Calu3 (cell line): ENCODE measurements at regions not wholly inside any gene's neighbourhood (a gene's known extent, or its start where the extent isn't known, plus 50 kb on each side); places are given as distances from the start of the nearest gene placed in this dataset.
"Not testable (repeated sequence)": the region's sequence is repeated elsewhere in the genome, so short reads cannot be mapped to it uniquely, and the experiment has no call there.

ENCODE experiments used
- BruUV-seq: library from RNA; stranded (reverse); fragments of 400-500 nt; replicated peaks from 2 replicates; lab custom pipeline; 2021; lab: Mats Ljungman, UMichigan
- CTCF ChIA-PET: fragments of 300-600 bp; sonication (Branson Sonifier 250); formaldehyde crosslinking; loops from one replicate; lab custom pipeline; 2022; ENCODE audit warnings: antibody characterized with exemption; lab: Charles Lee
- DNase-seq: peaks from one replicate; pipeline ENCODE4 v3.0.0; 2022
- H3K27ac Mint-ChIP-seq: one replicate; pipeline ENCODE4 v1.8.0; 2022; ENCODE audit warnings: mixed read lengths; ENCODE audit not compliant: unreplicated experiment
- H3K27me3 Mint-ChIP-seq: one replicate; pipeline ENCODE4 v1.8.0; 2022; ENCODE audit warnings: mixed read lengths; ENCODE audit not compliant: unreplicated experiment
- H3K36me3 Mint-ChIP-seq: one replicate; pipeline ENCODE4 v1.8.0; 2022; ENCODE audit warnings: mild to moderate bottlenecking, moderate library complexity, mixed read lengths; ENCODE audit not compliant: insufficient read depth, unreplicated experiment
- H3K4me1 Mint-ChIP-seq: one replicate; pipeline ENCODE4 v1.8.0; 2022; ENCODE audit warnings: mild to moderate bottlenecking, low read depth, mixed read lengths; ENCODE audit not compliant: unreplicated experiment
- H3K4me3 Mint-ChIP-seq: one replicate; pipeline ENCODE4 v1.8.0; 2022; ENCODE audit warnings: mild to moderate bottlenecking, low read depth, moderate library complexity, mixed read lengths; ENCODE audit not compliant: unreplicated experiment
- H3K9me3 Mint-ChIP-seq: one replicate; pipeline ENCODE4 v1.8.0; 2022; ENCODE audit warnings: low read depth, mixed read lengths; ENCODE audit not compliant: unreplicated experiment
- CTCF ChIP-seq: fragments of 200-600 bp; IDR thresholded peaks from one replicate; pipeline ENCODE4 v1.8.0; 2022; ENCODE audit warnings: antibody characterized with exemption; ENCODE audit not compliant: unreplicated experiment
- intact Hi-C: fragments of 100-400 bp; cut with micrococcal nuclease; formaldehyde crosslinking; loops from one replicate; pipeline ENCODE4 v1.10.0; 2022; ENCODE audit not compliant: unreplicated experiment

DNA sequence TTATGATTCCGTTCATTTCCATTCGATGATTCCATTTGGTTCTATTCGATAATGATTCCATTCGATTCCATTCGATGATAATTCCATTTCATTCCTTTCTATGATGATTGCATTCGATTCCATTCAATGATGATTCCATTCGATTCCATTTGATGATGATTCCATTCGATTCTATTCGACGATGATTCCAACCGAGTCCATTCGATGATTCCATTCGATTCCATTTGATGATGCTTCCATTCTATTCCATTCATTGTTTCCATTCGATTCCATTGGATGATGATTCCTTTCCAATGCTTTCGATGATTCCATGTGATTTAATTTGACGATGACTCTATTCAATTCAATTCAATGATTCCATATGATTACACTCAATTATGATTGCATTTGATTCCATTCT is 1093.5 kb downstream of the RPIA start:
- TF ChIP-seq CTCF, result no peak
- Mint-ChIP-seq H3K36me3 (peaks cover 5% of the 10 kb centered on the region), H3K27ac (no peak overlapping the region), H3K9me3 (peaks cover 55% of the 10 kb centered on the region), H3K4me3 (no peak overlapping the region), H3K27me3 (no peaks in the 10 kb centered on the region), H3K4me1 (no peaks in the 10 kb centered on the region)
- intact Hi-C loops, result no loop called here
- BruUV-seq, result no TSS peak
- DNase-seq, result no peak
- CTCF ChIA-PET, result no interaction called here

DNA sequence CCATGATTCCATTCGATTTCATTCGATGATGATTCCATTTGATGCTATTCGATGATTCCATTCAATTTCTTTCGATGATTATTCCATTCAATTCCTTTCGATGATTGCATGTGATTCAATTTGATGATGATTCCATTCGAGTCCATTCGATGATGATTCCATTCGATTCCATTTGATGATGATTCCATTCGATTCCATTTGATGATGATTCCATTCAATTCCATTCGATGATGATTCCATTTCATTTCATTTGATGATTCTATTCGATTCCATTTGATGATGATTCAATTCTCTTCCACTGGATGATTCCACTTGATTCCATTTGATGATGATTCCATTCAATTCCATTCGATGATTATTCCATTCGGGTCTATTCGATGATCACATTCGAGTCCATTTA is 1094.1 kb downstream of the RPIA start:
- H3K27me3 Mint-ChIP-seq, H3K27ac Mint-ChIP-seq, H3K4me3 Mint-ChIP-seq, H3K4me1 Mint-ChIP-seq, CTCF ChIA-PET, H3K36me3 Mint-ChIP-seq, intact Hi-C loops, DNase-seq, BruUV-seq: not testable (repeated sequence)
- H3K9me3 Mint-ChIP-seq, result peaks cover 49% of the 10 kb centered on the region

DNA sequence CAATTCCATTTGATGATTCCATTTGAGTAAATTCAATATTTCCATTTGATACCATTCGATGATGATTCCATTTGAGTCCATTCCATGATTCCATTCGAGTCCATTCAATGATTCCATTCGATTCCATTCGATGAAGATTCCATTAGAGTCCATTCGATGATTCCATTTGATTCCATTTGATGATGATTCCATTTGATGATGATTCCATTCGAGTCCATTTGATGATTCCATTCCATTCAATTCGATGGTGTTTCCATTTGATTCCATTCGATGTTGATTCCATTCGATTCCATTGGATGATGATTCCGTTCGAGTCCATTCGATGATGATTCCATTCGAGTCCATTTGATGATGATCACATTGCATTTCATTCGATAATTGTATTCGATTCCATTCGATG is 1095.2 kb downstream of the RPIA start:
- intact Hi-C loops, DNase-seq, BruUV-seq, H3K4me1 Mint-ChIP-seq, CTCF ChIA-PET, H3K4me3 Mint-ChIP-seq, H3K27ac Mint-ChIP-seq, H3K27me3 Mint-ChIP-seq, H3K36me3 Mint-ChIP-seq: not testable (repeated sequence)
- peaks cover 47% of the 10 kb centered on the region for H3K9me3 Mint-ChIP-seq

DNA sequence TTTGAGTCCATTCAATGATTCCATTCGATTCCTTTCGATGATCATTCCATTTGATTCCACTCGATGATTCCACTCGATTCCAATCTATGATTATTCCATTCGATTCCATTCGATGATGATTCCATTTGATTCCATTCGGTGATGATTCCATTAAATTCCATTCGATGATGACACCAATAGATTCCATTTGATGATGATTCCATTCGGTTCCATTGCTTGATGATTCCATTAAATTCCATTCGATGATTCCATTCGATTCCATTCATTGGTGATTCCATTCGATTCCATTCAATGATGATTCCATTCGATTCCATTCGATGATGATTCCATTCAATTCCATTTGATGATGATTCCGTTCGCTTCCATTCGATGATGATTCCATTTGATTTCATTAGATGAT is 1104.1 kb downstream of the RPIA start:
- H3K4me1 Mint-ChIP-seq, BruUV-seq, H3K27me3 Mint-ChIP-seq, H3K36me3 Mint-ChIP-seq, CTCF ChIA-PET, H3K27ac Mint-ChIP-seq, DNase-seq, intact Hi-C loops, H3K4me3 Mint-ChIP-seq: not testable (repeated sequence)
- peaks cover 53% of the 10 kb centered on the region for H3K9me3 Mint-ChIP-seq

- Mint-ChIP-seq H3K36me3 (no peaks in the 10 kb centered on the region), H3K4me3 (no peak overlapping the region), H3K9me3 (peaks cover 45% of the 10 kb centered on the region), H3K4me1 (no peaks in the 10 kb centered on the region), H3K27me3 (no peaks in the 10 kb centered on the region), H3K27ac (no peak overlapping the region)
- TF ChIP-seq CTCF, result no peak
- intact Hi-C loops, result no loop called here
- BruUV-seq, result no TSS peak
- DNase-seq, result no peak
- CTCF ChIA-PET, result no interaction called here
These were observed 1106.0 kb downstream of the RPIA start for GRCh38 chr2:89797320-89798038.

- H3K27me3 Mint-ChIP-seq, H3K36me3 Mint-ChIP-seq, BruUV-seq, intact Hi-C loops, DNase-seq, H3K4me3 Mint-ChIP-seq, H3K4me1 Mint-ChIP-seq, H3K27ac Mint-ChIP-seq, CTCF ChIA-PET: not testable (repeated sequence)
- H3K9me3 Mint-ChIP-seq, result peaks cover 52% of the 10 kb centered on the region
These were observed 1109.7 kb downstream of the RPIA start for GRCh38 chr2:89801207-89801606.

- H3K27me3 Mint-ChIP-seq, H3K27ac Mint-ChIP-seq, CTCF ChIA-PET, H3K4me3 Mint-ChIP-seq, DNase-seq, H3K36me3 Mint-ChIP-seq, intact Hi-C loops, BruUV-seq, H3K4me1 Mint-ChIP-seq: not testable (repeated sequence)
- peaks cover 24% of the 10 kb centered on the region for H3K9me3 Mint-ChIP-seq
These were observed 1114.9 kb downstream of the RPIA start for GRCh38 chr2:89806363-89806762.
